OCI-LY7 (cell line): ENCODE measurements at regions not wholly inside any gene's neighbourhood (a gene's known extent, or its start where the extent isn't known, plus 50 kb on each side); places are given as distances from the start of the nearest gene placed in this dataset.
"Not testable (repeated sequence)": the region's sequence is repeated elsewhere in the genome, so short reads cannot be mapped to it uniquely, and the experiment has no call there.

ENCODE experiments used
- BruUV-seq: library from RNA; stranded (reverse); fragments of 400-500 nt; replicated peaks from 2 replicates; lab custom pipeline; 2021; lab: Mats Ljungman, UMichigan
- CTCF ChIA-PET: fragments of 300-600 bp; sonication (Branson Sonifier 250); formaldehyde crosslinking; loops from one replicate; lab custom pipeline; 2022; ENCODE audit warnings: antibody characterized with exemption; ENCODE audit not compliant: unreplicated experiment; lab: Charles Lee
- POLR2A ChIA-PET: fragments of 300-600 bp; sonication (Branson Sonifier 250); formaldehyde crosslinking; loops from one replicate; lab custom pipeline; 2022; ENCODE audit warnings: antibody characterized with exemption; lab: Charles Lee
- DNase-seq: peaks from one replicate; pipeline ENCODE4 v3.0.0-alpha.2; 2015; ENCODE audit warnings: low spot score
- H2AFZ ChIP-seq: fragments of 200-600 bp; sonication (generic), shearing (Covaris generic); 2 replicates; pipeline ENCODE4 v1.6.1; 2014; ENCODE audit warnings: mild to moderate bottlenecking, antibody characterized with exemption, low read length, moderate library complexity
- H3K27ac ChIP-seq: fragments of 200-600 bp; sonication (generic); 2 replicates; pipeline ENCODE4 v1.5.1; 2014; ENCODE audit warnings: mixed run types, low read depth, mild to moderate bottlenecking, moderate library complexity, low read length, inconsistent platforms; ENCODE audit not compliant: poor library complexity, severe bottlenecking
- H3K36me3 ChIP-seq: fragments of 200-600 bp; sonication (generic); 2 replicates; pipeline ENCODE4 v1.6.1; 2014; ENCODE audit warnings: mild to moderate bottlenecking, antibody characterized with exemption, low read length, moderate library complexity, mixed read lengths; ENCODE audit not compliant: insufficient read depth
- H3K4me1 ChIP-seq: fragments of 200-600 bp; sonication (generic); 2 replicates; pipeline ENCODE4 v1.5.1; 2014; ENCODE audit warnings: mild to moderate bottlenecking, low read length; ENCODE audit not compliant: insufficient read depth, poor library complexity, severe bottlenecking
- H3K4me2 ChIP-seq: fragments of 200-600 bp; sonication (generic); 2 replicates; pipeline ENCODE4 v1.6.1; 2014; ENCODE audit warnings: mild to moderate bottlenecking, low read length
- H3K4me3 ChIP-seq: fragments of 200-600 bp; sonication (generic); 2 replicates; pipeline ENCODE4 v1.5.1; 2014; ENCODE audit warnings: mild to moderate bottlenecking, low read depth, low read length; ENCODE audit not compliant: poor library complexity, severe bottlenecking
- H3K79me2 ChIP-seq: fragments of 200-600 bp; sonication (generic); 2 replicates; pipeline ENCODE4 v1.6.1; 2016; ENCODE audit warnings: low read depth, mild to moderate bottlenecking, low read length, moderate library complexity, mixed read lengths; ENCODE audit not compliant: insufficient read depth
- H3K9me2 ChIP-seq: fragments of 200-600 bp; sonication (generic); 2 replicates; pipeline ENCODE4 v1.6.1; 2016; ENCODE audit warnings: mild to moderate bottlenecking, low read length, mixed read lengths; ENCODE audit not compliant: insufficient read depth
- H3K9me3 ChIP-seq: fragments of 200-600 bp; sonication (generic); 2 replicates; pipeline ENCODE4 v1.6.1; 2014; ENCODE audit warnings: mild to moderate bottlenecking, mixed run types, low read length, mixed read lengths
- H4K20me1 ChIP-seq: fragments of 200-600 bp; sonication (generic); 2 replicates; pipeline ENCODE4 v1.6.1; 2014; ENCODE audit warnings: mild to moderate bottlenecking, antibody characterized with exemption, low read length, moderate library complexity, mixed read lengths; ENCODE audit not compliant: insufficient read depth
- CTCF ChIP-seq: fragments of 200-600 bp; sonication (generic); conservative IDR thresholded peaks from 2 replicates; pipeline ENCODE4 v1.5.1; 2014; ENCODE audit warnings: mild to moderate bottlenecking, antibody characterized with exemption, low read length, moderate library complexity, mixed read lengths
- EZH2phosphoT487 ChIP-seq: fragments of 200-600 bp; sonication (generic); IDR thresholded peaks from 2 replicates; pipeline ENCODE4 v1.6.1; 2018; ENCODE audit warnings: low read depth, borderline replicate concordance, mild to moderate bottlenecking, mixed run types, antibody characterized with exemption, low read length, moderate library complexity, mixed read lengths
- intact Hi-C: fragments of 100-400 bp; cut with micrococcal nuclease; formaldehyde crosslinking; loops from one replicate; pipeline ENCODE4 v1.10.0; 2022; ENCODE audit not compliant: unreplicated experiment

- H3K4me2 ChIP-seq, H3K27ac ChIP-seq, H3K4me3 ChIP-seq, DNase-seq, H3K36me3 ChIP-seq, H3K79me2 ChIP-seq, H2AFZ ChIP-seq, H3K4me1 ChIP-seq, H3K9me3 ChIP-seq, BruUV-seq, H3K9me2 ChIP-seq, CTCF ChIA-PET, POLR2A ChIA-PET, H4K20me1 ChIP-seq, intact Hi-C loops: not testable (repeated sequence)
Measured at GRCh38 chr9:97215127-97215526, 92.3 kb upstream of the CCDC180 start.

- H4K20me1 ChIP-seq, POLR2A ChIA-PET, H3K4me2 ChIP-seq, H3K36me3 ChIP-seq, H3K9me3 ChIP-seq, BruUV-seq, CTCF ChIA-PET, H3K79me2 ChIP-seq, DNase-seq, intact Hi-C loops, H3K9me2 ChIP-seq, H3K4me1 ChIP-seq, H3K4me3 ChIP-seq, H2AFZ ChIP-seq, H3K27ac ChIP-seq: not testable (repeated sequence)
Measured at GRCh38 chr9:97214556-97214955, 92.9 kb upstream of the CCDC180 start.

- H3K9me2 ChIP-seq, DNase-seq, intact Hi-C loops, H4K20me1 ChIP-seq, H3K4me1 ChIP-seq, H3K9me3 ChIP-seq, BruUV-seq, H3K79me2 ChIP-seq, H3K27ac ChIP-seq, H3K36me3 ChIP-seq, H3K4me3 ChIP-seq, H2AFZ ChIP-seq, H3K4me2 ChIP-seq, POLR2A ChIA-PET, CTCF ChIA-PET: not testable (repeated sequence)
Measured at GRCh38 chr9:97199683-97200082, 107.8 kb upstream of the CCDC180 start.

- CTCF ChIA-PET, intact Hi-C loops: not testable (repeated sequence)
Measured at GRCh38 chr9:97193767-97194166, 113.7 kb upstream of the CCDC180 start.

GRCh38 chr9:97188545-97188944, 118.9 kb upstream of the CCDC180 start:
- CTCF ChIA-PET = no interaction called here
- no peaks in the 10 kb centered on the region for H4K20me1 ChIP-seq

More at GRCh38 chr9:97193767-97194166, 113.7 kb upstream of the CCDC180 start:
- H3K9me3 ChIP-seq, H3K9me2 ChIP-seq, H3K4me3 ChIP-seq, BruUV-seq, POLR2A ChIA-PET, H3K4me1 ChIP-seq, H4K20me1 ChIP-seq, H3K4me2 ChIP-seq, H3K36me3 ChIP-seq, H3K27ac ChIP-seq, H2AFZ ChIP-seq, H3K79me2 ChIP-seq, DNase-seq: not testable (repeated sequence)

More at GRCh38 chr9:97188545-97188944, 118.9 kb upstream of the CCDC180 start:
- no peak overlapping the region for H2AFZ ChIP-seq
- TF ChIP-seq EZH2phosphoT487 = no peak
- TF ChIP-seq CTCF = no peak
- H3K79me2 ChIP-seq = no peaks in the 10 kb centered on the region
- POLR2A ChIA-PET = interaction anchor here (0.6 kb wide), 1 partner anchor 23 kb away, joined by 3 read pairs; no protein-coding TSS in a partner anchor
- H3K4me1 ChIP-seq = no peaks in the 10 kb centered on the region
- H3K4me2 ChIP-seq = no peak overlapping the region
- intact Hi-C loops = no loop called here
- DNase-seq = no peak
- no peak overlapping the region for H3K4me3 ChIP-seq
- no peaks in the 10 kb centered on the region for H3K9me3 ChIP-seq
- BruUV-seq = no TSS peak
- no peaks in the 10 kb centered on the region for H3K36me3 ChIP-seq
- no peaks in the 10 kb centered on the region for H3K9me2 ChIP-seq
- H3K27ac ChIP-seq = no peak overlapping the region
